H1 (cell line): ENCODE measurements at regions not wholly inside any gene's neighbourhood (a gene's known extent, or its start where the extent isn't known, plus 50 kb on each side); places are given as distances from the start of the nearest gene placed in this dataset.

Experiments
- CTCF ChIA-PET: fragments of 300-600 bp; sonication (Branson Sonifier 250); formaldehyde crosslinking; loops from one replicate; lab custom pipeline; 2021; ENCODE audit not compliant: partially characterized antibody; lab: Charles Lee
- POLR2A ChIA-PET: fragments of 300-600 bp; sonication (Branson Sonifier 250); formaldehyde crosslinking; loops from one replicate; lab custom pipeline; 2021; ENCODE audit warnings: inconsistent platforms; ENCODE audit not compliant: partially characterized antibody; lab: Charles Lee
- DNase-seq, 2 experiments: peaks; one replicate each; pipeline versions ENCODE4 v3.0.0 to v3.0.0-alpha.2; 2010 to 2022; ENCODE audit warnings: low spot score in 2 of 2, low read depth in 1 of 2, mixed read lengths in 1 of 2
- FAIRE-seq: peaks from 2 replicates; lab custom pipeline; 2011; peaks lifted over from hg19 to GRCh38; lab: Jason Lieb, UNC
- H2AFZ ChIP-seq: 2 replicates; pipeline ENCODE4 v1.8.1; 2012; ENCODE audit warnings: low read length, inconsistent platforms
- H2AK5ac ChIP-seq: 2 replicates; pipeline ENCODE4 v1.6.1; 2013; ENCODE audit warnings: low read depth, low read length
- H2BK120ac ChIP-seq: replicated peaks from 2 replicates; pipeline ENCODE3; 2013; ENCODE audit warnings: low read depth, low read length, inconsistent platforms
- H2BK12ac ChIP-seq: 2 replicates; pipeline ENCODE4 v1.6.1; 2013; ENCODE audit warnings: low read depth, low read length
- H2BK15ac ChIP-seq: 2 replicates; pipeline ENCODE4 v1.6.1; 2013; ENCODE audit warnings: low read length
- H2BK20ac ChIP-seq: 2 replicates; pipeline ENCODE4 v1.6.1; 2013; ENCODE audit warnings: low read length
- H2BK5ac ChIP-seq: 2 replicates; pipeline ENCODE4 v1.6.1; 2013; ENCODE audit warnings: low read depth, low read length
- H3K14ac ChIP-seq: 2 replicates; pipeline ENCODE4 v1.6.1; 2013; ENCODE audit warnings: inconsistent platforms; ENCODE audit not compliant: insufficient read length
- H3K18ac ChIP-seq: 2 replicates; pipeline ENCODE4 v1.6.1; 2013; ENCODE audit warnings: low read length; ENCODE audit errors: extremely low read depth
- H3K23ac ChIP-seq: 2 replicates; pipeline ENCODE4 v1.6.1; 2013; ENCODE audit warnings: inconsistent platforms; ENCODE audit not compliant: insufficient read length
- H3K23me2 ChIP-seq: 2 replicates; pipeline ENCODE4 v1.6.1; 2013; ENCODE audit warnings: low read depth, low read length
- H3K27ac ChIP-seq: 2 replicates; pipeline ENCODE4 v1.6.1; 2011; ENCODE audit warnings: low read depth, low read length, inconsistent platforms
- H3K27me3 ChIP-seq, 4 experiments: replicated peaks in 1 of 4; 1 replicate in 1 of 4; 2 replicates in 3 of 4; pipeline versions ENCODE4 v1.6.1 to v1.8.1; 2011 to 2013; ENCODE audit warnings: low read length in 3 of 4, mild to moderate bottlenecking in 3 of 4, inconsistent platforms in 2 of 4, mixed read lengths in 2 of 4, moderate library complexity in 1 of 4; ENCODE audit not compliant: control insufficient read depth in 3 of 4, insufficient read depth in 3 of 4; ENCODE audit errors: extremely low read depth in 1 of 4
- H3K36me3 ChIP-seq, 4 experiments: 2 replicates each; pipeline versions ENCODE4 v1.6.1 to v1.8.1; 2011 to 2013; ENCODE audit warnings: mild to moderate bottlenecking in 4 of 4, low read length in 3 of 4, moderate library complexity in 2 of 4, control low read depth in 1 of 4, inconsistent platforms in 1 of 4; ENCODE audit not compliant: insufficient read depth in 4 of 4, control insufficient read depth in 2 of 4
- H3K4ac ChIP-seq: replicated peaks from 2 replicates; pipeline ENCODE3; 2013; ENCODE audit warnings: low read length, low read depth, mixed read lengths, inconsistent platforms; ENCODE audit not compliant: insufficient read length
- H3K4me1 ChIP-seq, 4 experiments: replicated peaks in 1 of 4; 1 replicate in 1 of 4; 2 replicates in 3 of 4; pipeline versions ENCODE4 v1.6.1 to v1.8.1; 2011 to 2013; ENCODE audit warnings: low read length in 3 of 4, inconsistent platforms in 2 of 4, mixed read lengths in 1 of 4; ENCODE audit not compliant: insufficient read depth in 4 of 4, control insufficient read depth in 3 of 4
- H3K4me2 ChIP-seq, 2 experiments: 2 replicates each; pipeline versions ENCODE4 v1.6.1 to v1.8.1; 2011 to 2013; ENCODE audit warnings: low read depth in 2 of 2, low read length in 2 of 2, control low read depth in 1 of 2, inconsistent platforms in 1 of 2, mild to moderate bottlenecking in 1 of 2; ENCODE audit not compliant: insufficient read depth in 1 of 2
- H3K4me3 ChIP-seq, 4 experiments: fragments of 200-600, 300-600 bp in 1 of 4; sonication (generic), shearing (Covaris generic), sonication (Bioruptor Twin) in 1 of 4; 2 replicates each; pipeline versions ENCODE4 v1.5.1 to v1.8.1; 2011 to 2016; ENCODE audit warnings: low read length in 4 of 4, low read depth in 3 of 4, control low read depth in 2 of 4, inconsistent platforms in 2 of 4, mild to moderate bottlenecking in 2 of 4, mixed read lengths in 1 of 4, moderate library complexity in 1 of 4; ENCODE audit not compliant: insufficient read depth in 2 of 4; ENCODE audit errors: extremely low read depth in 1 of 4
- H3K56ac ChIP-seq: replicated peaks from 2 replicates; pipeline ENCODE3; 2013; ENCODE audit warnings: low read depth, mild to moderate bottlenecking, mixed read lengths, low read length, inconsistent platforms; ENCODE audit not compliant: insufficient read length
- H3K79me1 ChIP-seq: 2 replicates; pipeline ENCODE4 v1.6.1; 2013; ENCODE audit warnings: low read depth, low read length, control low read depth
- H3K79me2 ChIP-seq, 2 experiments: 2 replicates each; pipeline versions ENCODE4 v1.6.1 to v1.8.1; 2012 to 2013; ENCODE audit warnings: low read length in 2 of 2, mild to moderate bottlenecking in 2 of 2, inconsistent platforms in 1 of 2; ENCODE audit not compliant: insufficient read depth in 2 of 2, control insufficient read depth in 1 of 2
- H3K9ac ChIP-seq, 4 experiments: replicated peaks in 1 of 4; 1 replicate in 1 of 4; 2 replicates in 3 of 4; pipeline versions ENCODE4 v1.6.1 to v1.8.1; 2011 to 2013; ENCODE audit warnings: low read depth in 3 of 4, low read length in 3 of 4, control low read depth in 2 of 4, mild to moderate bottlenecking in 2 of 4, moderate library complexity in 2 of 4, inconsistent platforms in 1 of 4; ENCODE audit errors: extremely low read depth in 1 of 4
- H3K9me3 ChIP-seq, 2 experiments: 2 replicates each; pipeline versions ENCODE4 v1.6.1 to v1.8.1; 2012 to 2013; ENCODE audit warnings: mild to moderate bottlenecking in 2 of 2, moderate library complexity in 2 of 2, control low read depth in 1 of 2, inconsistent platforms in 1 of 2, low read depth in 1 of 2, low read length in 1 of 2, mixed read lengths in 1 of 2; ENCODE audit not compliant: insufficient read depth in 2 of 2
- H4K20me1 ChIP-seq, 2 experiments: replicated peaks in 1 of 2; 2 replicates each; pipeline versions ENCODE3 to v1.8.1; 2011 to 2013; ENCODE audit warnings: inconsistent platforms in 2 of 2, low read length in 2 of 2, mild to moderate bottlenecking in 1 of 2; ENCODE audit not compliant: insufficient read depth in 2 of 2, control insufficient read depth in 1 of 2
- H4K5ac ChIP-seq: 2 replicates; pipeline ENCODE4 v1.6.1; 2013; ENCODE audit warnings: low read length, low read depth, mixed read lengths, inconsistent platforms; ENCODE audit not compliant: insufficient read length
- H4K8ac ChIP-seq: 2 replicates; pipeline ENCODE4 v1.8.0; 2013; ENCODE audit warnings: mild to moderate bottlenecking, moderate library complexity, low read length, inconsistent platforms; ENCODE audit not compliant: insufficient read depth; ENCODE audit errors: extremely low read depth
- H4K91ac ChIP-seq: replicated peaks from 2 replicates; pipeline ENCODE3; 2013; ENCODE audit warnings: low read length, mixed read lengths, inconsistent platforms; ENCODE audit not compliant: insufficient read length
- CBX8 ChIP-seq: fragments of 300-800, 300-1000 bp; sonication (generic); IDR thresholded peaks from 2 replicates; pipeline ENCODE4 v1.7.1; 2016; ENCODE audit warnings: low read depth, low read length, borderline replicate concordance
- MAX ChIP-seq: IDR thresholded peaks from 2 replicates; pipeline ENCODE4 v1.6.1; 2012; ENCODE audit warnings: inconsistent platforms
- POU5F1 ChIP-seq: IDR thresholded peaks from 2 replicates; pipeline ENCODE4 v1.6.1; 2011; ENCODE audit warnings: low read depth, mild to moderate bottlenecking, low read length, moderate library complexity
- WGBS, 2 experiments: shearing (Covaris generic) in 1 of 2; methylation state at CpG; one replicate each; pipeline versions ENCODE4 v1.1.6 to v1.1.7; 2013 to 2015; ENCODE audit warnings: low lambda C conversion rate in 2 of 2, mixed read lengths in 2 of 2, inconsistent platforms in 1 of 2, low coverage in 1 of 2, missing lambda C conversion rate in 1 of 2; ENCODE audit not compliant: insufficient replicate concordance in 2 of 2, insufficient coverage in 1 of 2, insufficient read length in 1 of 2; ENCODE audit errors: extremely low coverage in 1 of 2, missing lambda C conversion rate in 1 of 2; 5-methylcytosine and 5-hydroxymethylcytosine counted together
- TF ChIP-seq, protein P1 (sequence below): IDR thresholded peaks from 2 replicates; pipeline ENCODE4 v1.6.1; 2012; ENCODE audit warnings: low read length, inconsistent platforms

DNA sequence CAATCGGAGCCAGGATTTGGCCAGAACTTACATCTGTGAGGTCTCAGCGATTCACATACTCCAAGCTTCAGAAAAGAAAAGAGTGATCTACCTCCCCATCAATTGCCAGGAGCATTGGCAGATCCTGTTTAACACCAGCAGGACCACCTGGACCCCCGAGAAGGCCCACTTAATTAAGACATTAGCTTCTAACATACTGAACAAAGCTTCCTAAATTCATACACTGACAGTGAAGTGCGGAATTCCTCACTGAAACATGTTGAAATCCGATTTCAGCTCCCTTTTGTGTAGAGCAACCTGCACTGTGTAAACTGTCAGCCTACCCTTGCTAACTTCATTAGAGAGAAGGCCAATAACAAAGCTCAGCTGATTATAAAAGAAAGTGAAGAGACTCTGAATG lies 274.0 kb downstream of the NOVA1 start:
- Histone ChIP-seq H3K27me3 (no peaks in the 10 kb centered on the region), H2BK20ac (no peak overlapping the region), H3K36me3 (no peaks in the 10 kb centered on the region), H2BK15ac (no peak overlapping the region), H2BK120ac (no peak overlapping the region), H3K14ac (no peak overlapping the region), H3K56ac (no peak overlapping the region), H3K79me1 (no peaks in the 10 kb centered on the region), H3K79me2 (no peaks in the 10 kb centered on the region), H3K23me2 (no peaks in the 10 kb centered on the region), H4K91ac (no peak overlapping the region), H4K20me1 (no peaks in the 10 kb centered on the region), H3K4me1 (no peaks in the 10 kb centered on the region), H3K4me2 (no peak overlapping the region), H3K27ac (no peak overlapping the region), H2BK5ac (no peak overlapping the region), H3K9me3 (no peaks in the 10 kb centered on the region), H3K4me3 (no peak overlapping the region), H2AK5ac (no peak overlapping the region), H4K5ac (no peak overlapping the region), H2AFZ (no peak overlapping the region), H4K8ac (no peak overlapping the region), H2BK12ac (no peak overlapping the region), H3K4ac (no peak overlapping the region), H3K9ac (no peak overlapping the region), H3K23ac (no peak overlapping the region), H3K18ac (no peak overlapping the region)
- ChIA-PET POLR2A (no interaction called here), CTCF (no interaction called here)
- TF ChIP-seq POU5F1 (no peak), CBX8 (no peak), MAX (no peak)
- TF ChIP-seq, protein P1, sequence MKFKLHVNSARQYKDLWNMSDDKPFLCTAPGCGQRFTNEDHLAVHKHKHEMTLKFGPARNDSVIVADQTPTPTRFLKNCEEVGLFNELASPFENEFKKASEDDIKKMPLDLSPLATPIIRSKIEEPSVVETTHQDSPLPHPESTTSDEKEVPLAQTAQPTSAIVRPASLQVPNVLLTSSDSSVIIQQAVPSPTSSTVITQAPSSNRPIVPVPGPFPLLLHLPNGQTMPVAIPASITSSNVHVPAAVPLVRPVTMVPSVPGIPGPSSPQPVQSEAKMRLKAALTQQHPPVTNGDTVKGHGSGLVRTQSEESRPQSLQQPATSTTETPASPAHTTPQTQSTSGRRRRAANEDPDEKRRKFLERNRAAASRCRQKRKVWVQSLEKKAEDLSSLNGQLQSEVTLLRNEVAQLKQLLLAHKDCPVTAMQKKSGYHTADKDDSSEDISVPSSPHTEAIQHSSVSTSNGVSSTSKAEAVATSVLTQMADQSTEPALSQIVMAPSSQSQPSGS, result no peak
- DNase-seq (no peak), FAIRE-seq (no peak)
- 90% methylated on average over 5 of the region's 5 CpGs; no CpG with 5 or more reads in 1 of the 2 experiments for WGBS, 2 experiments
